PC-9 (cell line): ENCODE measurements at regions not wholly inside any gene's neighbourhood (a gene's known extent, or its start where the extent isn't known, plus 50 kb on each side); places are given as distances from the start of the nearest gene placed in this dataset.

Experiments
- EZH2 ChIP-seq: fragments of 200-600 bp; sonication (generic); IDR thresholded peaks from 2 replicates; pipeline ENCODE4 v1.8.0; 2017; ENCODE audit warnings: antibody characterized with exemption, low read depth
- TF ChIP-seq, protein P1 (sequence below): fragments of 200-600 bp; sonication (generic); conservative IDR thresholded peaks from 2 replicates; pipeline ENCODE4 v1.6.1; 2017; ENCODE audit warnings: mixed run types, antibody characterized with exemption, mild to moderate bottlenecking, moderate library complexity

DNA sequence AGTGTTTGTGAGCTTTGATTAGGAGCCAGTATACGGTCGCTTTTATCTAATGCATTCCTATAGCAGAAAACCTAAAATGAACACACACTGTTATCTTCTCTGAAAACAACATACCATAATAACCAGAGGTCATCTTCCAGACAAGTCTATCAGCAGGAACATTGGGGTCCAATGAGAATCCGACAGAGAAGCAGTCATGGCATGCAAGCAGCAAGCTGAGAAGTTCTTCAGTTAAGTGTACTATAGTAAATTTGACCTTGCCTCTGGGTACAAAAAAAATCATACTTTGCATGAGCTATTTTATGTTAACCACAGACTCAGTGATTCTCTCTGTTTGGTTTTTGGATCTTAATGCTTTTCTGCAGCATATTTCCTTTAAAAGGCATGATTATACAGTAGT is 1505.1 kb downstream of the PCDH9 start:
- TF ChIP-seq, protein P1, sequence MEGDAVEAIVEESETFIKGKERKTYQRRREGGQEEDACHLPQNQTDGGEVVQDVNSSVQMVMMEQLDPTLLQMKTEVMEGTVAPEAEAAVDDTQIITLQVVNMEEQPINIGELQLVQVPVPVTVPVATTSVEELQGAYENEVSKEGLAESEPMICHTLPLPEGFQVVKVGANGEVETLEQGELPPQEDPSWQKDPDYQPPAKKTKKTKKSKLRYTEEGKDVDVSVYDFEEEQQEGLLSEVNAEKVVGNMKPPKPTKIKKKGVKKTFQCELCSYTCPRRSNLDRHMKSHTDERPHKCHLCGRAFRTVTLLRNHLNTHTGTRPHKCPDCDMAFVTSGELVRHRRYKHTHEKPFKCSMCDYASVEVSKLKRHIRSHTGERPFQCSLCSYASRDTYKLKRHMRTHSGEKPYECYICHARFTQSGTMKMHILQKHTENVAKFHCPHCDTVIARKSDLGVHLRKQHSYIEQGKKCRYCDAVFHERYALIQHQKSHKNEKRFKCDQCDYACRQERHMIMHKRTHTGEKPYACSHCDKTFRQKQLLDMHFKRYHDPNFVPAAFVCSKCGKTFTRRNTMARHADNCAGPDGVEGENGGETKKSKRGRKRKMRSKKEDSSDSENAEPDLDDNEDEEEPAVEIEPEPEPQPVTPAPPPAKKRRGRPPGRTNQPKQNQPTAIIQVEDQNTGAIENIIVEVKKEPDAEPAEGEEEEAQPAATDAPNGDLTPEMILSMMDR, result no peak
- TF ChIP-seq EZH2, result no peak
